Kidney glomerular epithelial cell (primary cell): ENCODE measurements at regions not wholly inside any gene's neighbourhood (a gene's known extent, or its start where the extent isn't known, plus 50 kb on each side); places are given as distances from the start of the nearest gene placed in this dataset.

Experiments
- DNase-seq: peaks from one replicate; lab custom pipeline; 2025; lab: John Stamatoyannopoulos, UW

DNA sequence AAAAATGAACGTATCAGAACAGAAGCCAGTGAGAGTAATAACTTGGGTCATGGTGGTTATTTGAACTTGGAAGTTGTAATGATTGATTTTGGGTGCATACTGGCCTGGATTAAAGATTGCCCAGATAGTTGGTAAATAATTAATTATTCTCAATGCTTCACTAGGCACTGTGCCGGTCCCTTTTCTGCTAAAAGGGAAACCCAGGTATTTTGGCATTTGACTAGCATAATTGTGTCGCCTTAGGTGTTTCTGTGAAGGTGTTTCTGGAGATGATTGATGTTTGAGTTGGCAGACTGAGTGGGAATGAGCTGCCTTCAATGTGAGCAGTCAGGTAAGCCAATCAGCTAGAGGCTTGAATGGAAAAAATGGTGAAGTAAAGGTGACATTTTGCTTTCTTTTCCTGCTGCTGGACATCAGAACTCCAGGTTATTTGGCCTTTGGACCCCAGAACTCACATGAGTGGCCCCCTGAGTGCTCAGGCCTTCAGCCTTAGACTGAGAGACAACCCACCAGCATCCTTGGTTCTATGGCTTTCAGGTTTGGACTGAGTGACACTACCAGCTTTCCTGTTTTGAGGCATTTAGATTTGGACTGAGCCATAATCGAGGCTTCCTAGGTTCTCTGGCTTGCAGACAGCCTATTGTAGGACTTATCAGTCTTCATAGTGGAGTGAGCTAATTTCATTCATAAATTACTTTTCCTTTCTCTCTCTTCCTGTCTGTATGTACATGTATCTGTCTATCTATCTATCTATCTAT is 120.7 kb upstream of the PAPPA start:
- DNase-seq = no peak

DNA sequence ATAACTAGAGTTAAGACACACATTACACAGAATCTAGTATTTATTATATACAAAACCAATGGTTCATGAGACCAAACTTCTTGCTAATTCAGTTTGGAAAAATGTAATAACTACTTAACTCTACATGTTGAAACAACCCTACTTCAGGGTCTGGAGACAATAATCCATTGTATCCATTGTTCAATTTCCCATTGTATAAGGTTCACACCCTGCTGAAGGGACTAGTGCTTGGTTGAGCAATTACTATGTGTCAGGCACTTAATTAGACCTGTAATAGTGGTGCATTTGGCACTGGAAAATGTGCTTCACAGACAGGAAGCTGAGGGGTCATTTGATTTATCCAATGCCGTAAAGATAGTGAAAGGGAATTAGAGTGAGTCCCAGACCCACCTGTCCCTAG is 114.3 kb upstream of the PAPPA start:
- no peak for DNase-seq

DNA sequence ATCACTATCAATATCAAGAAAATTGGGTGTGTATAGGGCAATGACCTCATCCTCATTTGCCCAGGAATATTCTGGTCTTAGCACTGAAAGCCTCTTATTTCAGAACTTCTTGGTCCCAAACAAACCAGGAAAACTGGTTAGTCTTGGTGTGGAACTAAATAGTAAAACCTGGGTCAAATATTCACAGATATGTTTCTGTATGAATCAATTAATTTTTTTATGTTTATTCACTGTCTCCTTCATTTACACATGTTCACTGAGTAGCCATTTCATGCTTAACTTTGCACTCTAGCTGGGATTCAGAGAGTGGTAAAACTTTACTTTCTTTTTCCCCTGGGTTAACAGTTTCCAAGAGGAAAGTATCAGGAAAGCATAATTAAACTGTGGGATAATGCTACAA is 113.7 kb upstream of the PAPPA start:
- no peak for DNase-seq

DNA sequence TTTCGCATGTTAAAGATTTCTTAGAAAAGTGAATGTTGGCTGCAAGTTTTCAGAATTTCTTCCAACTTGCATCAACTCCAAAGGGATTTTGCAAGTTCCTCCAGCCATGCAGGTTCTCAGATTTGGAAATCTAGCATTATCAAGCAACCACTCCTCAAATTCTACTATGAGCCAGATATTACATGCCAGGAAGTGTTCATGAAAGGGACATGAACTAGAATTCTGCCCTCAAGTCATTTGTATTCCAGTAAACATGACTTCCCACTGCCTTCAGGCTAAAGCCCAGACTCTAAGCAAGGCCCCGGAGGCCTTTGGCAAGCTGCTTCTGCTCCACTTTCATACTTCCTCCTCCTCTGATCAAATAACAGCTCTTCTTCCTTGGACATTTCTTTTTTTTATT is 111.3 kb upstream of the PAPPA start:
- DNase-seq = no peak

DNA sequence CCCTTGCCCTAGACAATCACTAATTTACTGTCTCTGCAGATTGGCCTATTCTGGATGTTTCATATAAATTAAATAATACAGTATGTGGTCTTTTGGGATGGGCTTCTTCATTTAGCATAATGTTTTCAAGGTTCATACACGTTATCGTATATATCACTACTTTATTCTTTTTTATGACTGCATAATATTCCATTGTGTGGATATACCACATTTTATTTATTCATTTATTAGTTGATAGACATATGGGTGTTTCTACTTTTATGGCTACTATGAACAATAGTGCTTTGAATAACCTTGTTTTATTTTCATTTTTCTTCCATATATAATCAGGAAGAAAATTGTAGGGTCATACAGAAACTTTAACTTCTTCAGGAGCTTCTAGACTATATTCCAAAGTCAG is 108.5 kb upstream of the PAPPA start:
- DNase-seq = no peak

DNA sequence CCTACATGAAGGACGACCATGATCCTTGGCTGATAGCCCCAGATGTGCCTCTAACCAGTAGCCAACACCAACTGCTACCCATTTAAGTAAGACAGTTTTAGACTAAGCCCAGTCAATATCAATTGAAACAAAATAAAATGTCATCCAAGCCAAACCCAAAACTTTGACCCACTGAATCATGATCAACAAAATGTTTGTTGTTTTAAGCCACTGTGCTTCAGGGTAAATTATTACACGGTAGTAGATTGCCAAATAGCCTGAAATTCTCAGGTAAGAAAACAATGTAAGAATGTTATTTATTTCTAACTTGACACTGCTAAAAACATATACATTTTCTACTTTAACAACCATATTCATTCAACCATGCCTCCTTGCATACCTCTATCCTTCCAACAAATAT is 105.5 kb upstream of the PAPPA start:
- no peak for DNase-seq

DNA sequence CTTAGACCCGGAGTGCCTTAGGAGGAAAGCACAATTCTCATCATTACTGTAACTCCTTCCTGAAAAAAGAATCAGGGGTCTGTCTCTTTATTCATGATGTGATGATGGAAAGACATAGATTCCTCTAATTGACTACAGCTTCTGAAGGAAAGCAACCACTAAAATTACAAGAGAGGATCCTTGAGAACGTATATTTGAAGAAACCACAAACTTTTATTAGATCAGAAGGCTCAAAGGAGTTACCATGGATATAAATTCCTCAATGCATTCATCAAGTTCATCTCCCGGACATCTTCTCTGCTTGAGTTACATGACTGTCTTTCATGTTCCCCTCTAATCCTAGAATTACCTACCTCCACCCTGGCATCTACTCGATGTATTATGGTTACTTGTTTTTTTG is 104.1 kb upstream of the PAPPA start:
- DNase-seq = no peak

DNA sequence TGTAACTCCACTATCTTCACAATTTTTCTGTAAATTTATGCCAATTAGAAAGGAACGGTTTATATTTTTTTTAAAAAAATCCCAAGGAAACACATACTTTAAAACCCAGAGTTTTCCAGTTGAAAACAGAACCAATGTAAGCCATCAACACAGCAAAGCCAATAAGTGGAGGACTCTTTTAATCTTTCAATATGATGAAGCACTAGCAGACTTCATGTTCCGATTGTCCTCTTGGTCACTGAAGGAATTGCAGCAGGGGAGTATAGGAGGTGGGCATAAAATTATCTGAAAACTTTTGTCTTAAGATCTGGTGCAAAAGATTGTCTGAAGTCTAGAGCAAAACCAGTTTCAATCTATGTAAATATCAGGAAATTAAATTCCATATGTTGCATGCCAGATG is 102.1 kb upstream of the PAPPA start:
- no peak for DNase-seq

DNA sequence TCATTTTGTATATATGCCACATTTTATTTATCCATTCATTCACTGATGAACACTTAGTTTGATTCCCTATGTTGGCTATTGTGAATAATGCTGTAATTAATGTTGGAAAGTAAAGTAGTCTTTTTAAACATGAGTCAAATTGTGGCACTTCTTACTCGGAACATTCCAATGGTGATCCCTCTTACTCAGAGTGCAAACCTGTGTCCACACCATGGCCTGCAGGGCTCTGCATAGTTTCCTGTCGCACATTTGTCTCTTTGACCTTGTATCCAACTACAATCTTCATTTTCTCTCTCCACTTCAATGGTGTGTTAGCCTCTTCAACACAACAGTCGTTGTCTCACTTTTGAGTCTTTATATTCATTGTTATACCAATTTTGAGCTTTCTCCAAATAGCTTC is 98.1 kb upstream of the PAPPA start:
- no peak for DNase-seq

DNA sequence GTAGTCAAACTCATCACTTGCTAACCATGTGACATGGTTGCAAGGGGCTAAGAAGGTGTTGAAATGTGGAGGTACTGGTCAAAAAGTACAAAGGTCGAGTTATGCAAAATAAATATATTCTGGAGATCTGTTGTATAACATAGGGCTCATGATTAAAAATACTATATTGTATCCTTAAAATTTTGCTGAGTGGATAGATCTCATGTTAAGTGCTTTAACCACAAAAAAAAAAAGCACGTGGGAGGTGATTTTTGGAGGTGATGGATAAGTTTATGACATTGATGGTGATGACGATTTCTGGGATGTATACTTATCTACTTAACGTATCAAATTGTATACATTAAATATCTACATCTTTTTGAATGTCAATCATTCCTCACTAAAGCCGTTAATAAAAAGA is 96.2 kb upstream of the PAPPA start:
- no peak for DNase-seq

DNA sequence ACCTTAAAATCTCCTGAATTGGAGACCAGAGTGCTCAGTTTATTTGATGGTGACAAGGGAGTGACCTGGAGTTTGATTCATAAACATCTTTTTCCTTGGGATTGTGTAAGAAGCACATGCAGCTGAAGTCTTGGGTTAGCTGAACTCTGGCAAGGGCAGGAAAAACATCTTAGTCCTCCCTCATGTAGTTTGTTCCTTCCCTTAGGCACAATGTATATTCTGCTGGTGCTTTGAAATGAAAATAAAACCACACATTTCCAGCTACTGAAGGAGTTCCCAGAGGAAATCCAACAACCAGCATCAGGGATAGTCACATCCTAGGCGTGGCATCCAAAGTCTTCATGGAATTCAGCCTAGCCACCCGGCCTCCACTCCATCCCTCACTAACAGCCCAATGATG is 95.2 kb upstream of the PAPPA start:
- no peak for DNase-seq

DNA sequence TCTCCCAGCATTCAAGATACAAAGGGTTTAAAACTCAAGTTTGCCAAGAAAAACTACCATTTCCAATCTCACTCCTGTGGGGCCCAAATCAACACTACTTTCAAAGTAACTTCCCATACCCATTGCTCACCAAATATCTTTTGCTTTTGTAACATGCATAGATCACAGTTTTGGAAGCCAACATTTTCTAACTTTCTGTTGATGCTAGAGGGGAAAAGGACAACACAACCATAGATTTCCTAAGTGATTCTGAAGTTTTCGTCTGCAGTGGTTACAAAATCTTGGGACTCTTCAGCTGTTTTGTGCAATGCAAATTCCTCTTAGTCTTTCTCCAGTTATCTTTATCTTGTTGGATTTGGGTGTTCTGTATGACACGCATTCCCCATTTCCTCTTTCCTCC is 94.1 kb upstream of the PAPPA start:
- no peak for DNase-seq

DNA sequence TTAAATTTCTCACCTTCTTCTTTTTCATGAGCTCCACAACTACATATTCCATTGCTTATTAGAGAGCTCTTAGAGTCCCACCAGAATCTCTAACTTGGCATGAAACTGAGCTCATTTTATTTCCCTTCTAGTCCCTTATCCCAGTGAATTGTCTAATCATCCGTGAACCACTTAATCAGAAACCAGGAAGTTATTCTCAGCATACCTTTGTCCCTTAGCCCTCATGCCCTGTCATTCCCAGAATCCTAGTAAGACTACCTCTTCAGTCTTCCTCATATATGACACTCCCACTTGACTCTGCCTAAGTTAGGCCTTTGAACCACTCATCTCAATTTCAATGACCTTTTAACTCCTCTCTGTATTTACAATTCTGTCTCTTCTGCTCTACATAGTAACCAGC is 93.0 kb upstream of the PAPPA start:
- DNase-seq = no peak

DNA sequence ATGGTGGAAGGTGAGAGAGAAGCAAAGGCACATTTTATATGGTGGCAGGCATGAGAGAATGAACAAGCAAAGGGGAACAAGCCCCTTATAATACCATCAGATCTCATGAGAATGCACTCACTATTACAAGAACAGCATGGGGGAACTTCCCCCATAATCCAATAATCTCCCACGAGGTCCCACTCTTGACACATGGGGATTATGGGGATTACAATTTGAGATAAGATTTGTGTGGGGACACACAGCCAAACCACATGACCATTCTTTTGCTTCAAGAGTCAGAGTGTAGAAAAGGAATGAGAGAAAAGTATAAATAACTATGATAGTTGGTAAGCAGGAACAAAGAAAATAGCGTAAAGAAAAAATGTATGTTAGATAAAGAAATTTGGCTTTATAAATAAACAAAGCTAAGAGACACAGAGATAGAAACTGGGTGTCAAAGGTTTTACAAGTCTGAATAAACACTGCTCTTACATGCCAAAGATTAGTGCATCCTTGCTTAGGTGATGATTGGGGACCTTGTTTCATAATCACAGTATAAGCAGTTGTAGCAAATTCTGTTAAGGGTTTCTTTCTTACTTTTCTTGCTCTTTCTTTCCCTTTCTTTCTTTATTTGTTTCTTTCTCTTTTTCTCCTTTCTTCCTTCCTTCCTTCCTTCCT is 91.9 kb upstream of the PAPPA start:
- DNase-seq = no peak

DNA sequence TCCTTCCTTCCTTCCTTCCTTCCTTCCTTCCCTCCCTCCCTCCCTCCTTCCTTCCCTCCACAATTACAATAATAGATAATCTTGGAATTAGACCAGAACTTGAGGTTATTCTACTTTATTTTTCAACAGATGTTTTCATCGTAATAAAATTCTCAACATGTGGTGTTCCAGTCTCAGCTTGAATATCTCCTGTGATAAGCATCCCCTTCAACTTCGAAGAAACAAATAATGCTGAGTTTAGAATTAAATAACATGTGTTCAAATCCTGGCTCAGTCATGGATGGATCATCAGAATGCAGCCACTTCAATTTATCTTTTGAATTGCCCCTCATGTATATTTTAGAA is 91.4 kb upstream of the PAPPA start:
- no peak for DNase-seq

DNA sequence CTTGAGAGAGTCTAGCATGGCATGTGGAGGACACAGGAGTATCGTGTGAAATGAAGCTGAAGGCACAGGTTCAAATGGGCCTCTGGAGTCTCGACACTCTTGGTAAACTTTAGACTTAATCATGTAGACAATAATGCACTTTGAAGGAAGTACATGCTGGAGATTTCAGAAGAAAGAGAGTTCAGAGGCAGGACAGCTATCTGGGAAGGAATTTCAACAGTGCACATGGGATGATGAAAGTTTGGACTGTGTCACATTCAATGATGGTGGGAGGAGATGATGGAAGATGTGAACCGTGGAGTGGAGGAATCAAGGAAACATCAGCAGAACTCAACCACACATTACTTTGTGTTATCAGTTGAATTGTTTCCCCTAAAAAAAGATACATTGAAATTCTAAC is 88.6 kb upstream of the PAPPA start:
- no peak for DNase-seq

DNA sequence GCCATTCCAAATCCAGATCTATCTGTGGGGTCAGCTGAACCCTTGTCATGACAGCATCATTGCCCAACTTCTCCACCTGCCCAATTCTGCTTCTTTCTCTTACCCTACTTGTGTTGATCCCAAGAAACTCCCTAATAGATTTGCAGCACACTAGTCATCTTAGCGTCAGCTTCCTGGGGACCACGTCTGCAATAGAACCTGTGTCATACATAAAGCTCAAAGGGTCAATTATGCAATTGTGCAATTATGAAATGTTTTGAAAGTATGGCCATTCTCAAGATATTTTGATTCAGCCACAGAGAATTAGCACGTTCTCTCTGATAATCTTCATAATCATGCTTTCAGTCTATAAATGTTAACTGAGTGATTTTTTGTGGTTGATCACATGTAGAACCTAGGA is 87.4 kb upstream of the PAPPA start:
- DNase-seq = no peak

DNA sequence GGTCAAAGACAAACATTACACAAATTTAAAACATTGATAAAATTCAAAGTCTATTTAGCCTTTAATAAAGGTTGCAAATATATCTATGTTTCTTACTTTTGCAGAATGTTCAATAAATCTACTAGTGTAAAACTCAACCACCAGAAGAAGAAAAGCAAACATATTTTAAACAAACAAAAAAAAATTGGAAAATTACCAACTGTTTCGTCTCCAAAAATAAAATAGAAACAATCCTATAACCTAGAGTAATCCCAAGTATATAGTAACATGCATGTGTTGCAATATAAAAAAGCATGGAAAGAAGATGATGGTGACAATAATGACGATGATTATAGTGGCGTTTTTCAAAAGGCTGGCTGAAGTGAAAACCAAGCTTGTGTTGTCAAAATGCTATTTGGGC is 86.0 kb upstream of the PAPPA start:
- DNase-seq = no peak

DNA sequence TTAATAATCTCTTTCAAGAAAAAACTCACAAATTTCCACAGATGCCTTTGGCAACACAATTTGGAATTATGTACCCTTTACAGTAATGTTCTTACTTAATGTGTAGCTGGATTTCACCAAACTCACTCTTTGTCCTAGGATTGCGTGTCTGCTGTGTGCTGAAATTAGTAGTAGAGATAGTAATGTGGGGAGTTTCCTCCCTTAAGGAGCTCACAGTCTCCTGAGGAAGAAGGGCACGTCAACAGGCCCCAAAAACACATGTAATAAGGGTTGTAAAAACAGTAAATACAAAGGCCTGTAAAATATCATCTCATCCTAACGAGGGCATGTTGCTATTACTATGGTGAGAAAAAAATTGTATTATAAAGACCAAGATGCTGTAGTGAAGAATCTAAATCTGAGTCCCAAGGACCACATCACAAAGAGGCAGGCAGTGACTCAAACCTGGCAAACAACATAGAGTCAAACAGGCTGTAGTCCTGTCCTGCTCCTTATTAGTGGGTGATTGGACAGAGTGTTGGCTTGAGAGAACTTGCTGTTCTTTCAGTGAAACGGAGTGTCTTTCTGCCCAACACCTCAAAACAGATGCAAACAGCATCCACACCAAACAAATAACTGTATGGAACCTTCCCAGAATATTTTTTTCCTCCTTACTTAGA is 83.2 kb upstream of the PAPPA start:
- DNase-seq = no peak

DNA sequence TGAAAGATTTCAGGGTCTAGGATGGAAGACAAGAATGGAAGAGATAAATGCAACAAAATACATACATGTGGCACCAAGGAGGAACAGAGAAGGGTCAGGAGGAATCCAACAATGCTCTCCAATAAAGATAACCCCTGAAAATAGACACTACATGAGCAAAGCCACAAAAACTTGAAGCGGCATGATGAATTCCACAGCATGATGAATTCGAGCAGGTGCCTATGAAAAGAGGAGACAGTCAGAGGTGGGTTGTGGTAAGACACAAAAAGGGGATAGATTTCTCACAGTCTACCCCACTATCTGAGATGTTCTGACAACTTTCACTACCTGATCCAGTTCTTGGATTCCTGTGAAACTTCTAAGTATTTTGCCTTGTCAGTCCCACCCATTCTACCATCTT is 81.5 kb upstream of the PAPPA start:
- DNase-seq = no peak

DNA sequence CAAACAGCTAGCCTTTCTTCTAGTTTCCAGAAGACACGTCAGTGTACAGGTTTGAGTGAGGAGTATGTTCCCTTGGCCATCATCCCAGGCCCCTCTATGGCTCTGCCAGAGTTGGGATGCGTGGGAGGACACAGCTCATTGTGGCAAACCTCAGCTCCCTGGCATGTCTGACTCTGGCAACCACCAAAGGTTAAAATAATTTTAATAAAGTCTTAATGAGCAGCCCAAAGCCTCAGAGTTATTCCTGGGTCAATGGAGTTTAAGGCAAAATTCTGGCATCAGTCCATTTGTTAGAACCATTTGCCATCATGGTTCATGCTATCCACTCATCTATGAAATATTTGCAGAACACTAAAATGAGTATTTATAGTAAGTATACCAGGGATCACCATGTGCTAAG is 79.8 kb upstream of the PAPPA start:
- DNase-seq = peak; percentile 69

DNA sequence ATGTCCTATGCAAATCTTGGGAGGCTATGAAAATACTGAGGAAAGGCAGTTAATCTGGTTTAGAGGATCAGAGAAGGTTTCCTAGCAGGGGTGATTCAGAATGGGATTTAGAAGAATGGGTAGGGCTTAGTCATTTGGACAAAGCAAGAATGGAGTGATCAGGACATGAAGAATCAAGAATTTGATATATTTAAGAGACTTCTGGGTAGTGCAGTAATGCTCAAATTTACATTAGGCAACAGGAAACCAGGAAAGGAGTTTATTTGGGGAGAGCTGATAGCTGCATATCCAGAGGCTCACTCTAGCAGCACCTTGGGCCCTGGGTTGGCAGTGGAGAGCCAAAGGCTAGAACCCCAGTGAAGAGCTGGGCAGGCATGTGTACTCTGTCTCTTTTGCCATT is 78.9 kb upstream of the PAPPA start:
- DNase-seq = no peak

DNA sequence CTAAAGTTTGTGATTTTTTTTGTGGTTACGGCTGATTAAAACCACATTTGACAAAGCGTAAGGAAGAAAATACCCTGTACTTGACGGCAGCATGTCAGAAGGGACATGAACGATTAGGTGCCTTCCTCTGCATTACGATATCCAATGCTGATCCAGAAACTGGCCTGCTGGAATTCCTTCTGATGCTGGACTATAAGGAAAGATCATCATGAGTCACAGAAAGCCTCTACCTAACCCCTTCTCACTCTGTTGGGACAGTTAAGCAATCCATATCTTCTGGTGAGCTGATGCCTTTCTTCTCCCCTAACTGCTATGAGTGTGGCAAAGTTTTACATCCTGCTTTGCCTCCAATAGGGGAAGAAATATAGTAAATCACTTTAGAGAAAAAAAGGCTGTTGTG is 78.4 kb upstream of the PAPPA start:
- DNase-seq = no peak

DNA sequence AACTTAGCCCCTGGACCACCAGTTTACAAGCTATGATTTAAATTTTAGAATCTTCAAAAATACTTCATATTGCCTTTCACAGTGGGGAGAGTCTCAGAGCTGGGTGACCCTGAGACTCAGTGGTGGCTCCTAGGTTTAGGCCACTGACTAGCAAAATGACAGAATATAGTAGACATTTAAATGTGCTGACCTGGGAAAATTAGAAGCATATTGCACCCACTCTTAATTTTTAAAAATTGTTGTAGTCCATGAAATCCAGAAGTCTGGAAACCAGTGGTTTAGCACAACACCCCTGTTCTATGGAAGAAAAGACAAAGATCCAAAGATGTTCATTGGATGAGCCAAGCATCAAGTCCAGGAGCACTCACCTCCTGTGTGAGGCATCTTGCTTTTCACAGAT is 75.0 kb upstream of the PAPPA start:
- DNase-seq = no peak
